ENCODE measurements at regions not wholly inside any gene's neighbourhood (a gene's known extent, or its start where the extent isn't known, plus 50 kb on each side); places are given as distances from the start of the nearest gene placed in this dataset.
A peak's percentile ranks its signal among the peaks of the same experiment; 100 is the strongest.

DNA sequence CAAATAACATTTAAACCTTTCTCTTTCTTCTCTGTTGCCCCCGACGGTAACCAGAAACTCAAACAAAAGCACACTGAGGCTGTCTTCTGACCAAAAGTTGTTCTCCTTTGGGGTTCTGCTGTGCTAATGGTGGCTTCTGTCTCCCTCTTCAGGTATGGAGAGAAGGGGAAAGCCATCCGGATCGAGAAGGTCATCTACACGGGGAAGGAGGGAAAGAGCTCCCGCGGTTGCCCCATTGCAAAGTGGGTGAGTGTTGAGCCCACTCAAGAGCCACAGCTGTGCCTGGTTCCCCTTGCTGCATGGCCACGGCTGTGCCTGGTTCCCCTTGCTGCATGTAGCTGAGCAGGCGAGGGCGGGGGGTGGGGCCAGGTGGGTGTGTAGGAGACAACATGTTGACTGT is 67.4 kb downstream of the BOLA3 start:
- ChIA-PET CTCF (ENCODE audit: partially characterized antibody) (interaction anchor here (0.7 to 2.7 kb wide), 21 partner anchors 9 to 173 kb away, joined by 3 to 11 read pairs (median 4); no protein-coding TSS in a partner anchor), POLR2A (ENCODE audit: partially characterized antibody) (interaction anchor here (0.7 kb wide), 1 partner anchor 32 kb away, joined by 4 read pairs; no protein-coding TSS in a partner anchor)
- Histone ChIP-seq H4K91ac (replicated peaks; ENCODE audit: insufficient read length, low read length) (no peak overlapping the region), H2AFZ (ENCODE audit: low read length) (no peak overlapping the region), H3K18ac (ENCODE audit: extremely low read depth, low read length) (no peak overlapping the region), H3K4me2 (ENCODE audit: insufficient read depth in 1 of 2, low read depth in 2 of 2, low read length in 2 of 2) (no peak overlapping the region), H2AK5ac (ENCODE audit: low read depth, low read length) (no peak overlapping the region), H3K36me3 (ENCODE audit: control insufficient read depth in 2 of 4, insufficient read depth in 4 of 4, low read length in 3 of 4) (peaks cover 0 to 11% (median 1%) of the 10 kb centered on the region in 4 experiments; a peak in 3 of 8 replicates), H2BK12ac (ENCODE audit: low read depth, low read length) (no peak overlapping the region), H4K20me1 (replicated peaks in 1 of 2; ENCODE audit: control insufficient read depth in 1 of 2, insufficient read depth in 2 of 2, low read length in 2 of 2) (peaks cover 3 to 4% of the 10 kb centered on the region in 2 experiments), H3K9me3 (ENCODE audit: insufficient read depth in 2 of 2, low read depth in 1 of 2, low read length in 1 of 2) (no peaks in the 10 kb centered on the region), H2BK120ac (replicated peaks; ENCODE audit: low read depth, low read length) (no peak overlapping the region), H3K27me3 (replicated peaks in 1 of 4; ENCODE audit: control insufficient read depth in 3 of 4, extremely low read depth in 1 of 4, insufficient read depth in 3 of 4, low read length in 3 of 4) (no peaks in the 10 kb centered on the region), H3K4me3 (ENCODE audit: extremely low read depth in 1 of 4, insufficient read depth in 2 of 4, low read depth in 3 of 4, low read length in 4 of 4) (no peak overlapping the region), H3K4ac (replicated peaks; ENCODE audit: insufficient read length, low read depth, low read length) (no peak overlapping the region), H3K9ac (replicated peaks in 1 of 4; ENCODE audit: extremely low read depth in 1 of 4, low read depth in 3 of 4, low read length in 3 of 4) (no peak overlapping the region; a peak in 1 of 7 replicates), H3K79me1 (ENCODE audit: low read depth, low read length) (no peaks in the 10 kb centered on the region; the same call in 1 of the 2 replicates), H3K4me1 (replicated peaks in 1 of 4; ENCODE audit: control insufficient read depth in 3 of 4, insufficient read depth in 4 of 4, low read length in 3 of 4) (no peaks in the 10 kb centered on the region), H3K27ac (ENCODE audit: low read depth, low read length) (no peak overlapping the region), H4K5ac (ENCODE audit: insufficient read length, low read depth, low read length) (no peak overlapping the region), H2BK5ac (ENCODE audit: low read depth, low read length) (no peak overlapping the region), H3K79me2 (ENCODE audit: control insufficient read depth in 1 of 2, insufficient read depth in 2 of 2, low read length in 2 of 2) (no peaks in the 10 kb centered on the region; a peak in 1 of 4 replicates), H3K14ac (ENCODE audit: insufficient read length) (no peak overlapping the region), H4K8ac (ENCODE audit: extremely low read depth, insufficient read depth, low read length) (no peak overlapping the region), H2BK15ac (ENCODE audit: low read length) (no peak overlapping the region), H3K23me2 (ENCODE audit: low read depth, low read length) (no peaks in the 10 kb centered on the region), H3K56ac (replicated peaks; ENCODE audit: insufficient read length, low read depth, low read length) (no peak overlapping the region), H2BK20ac (ENCODE audit: low read length) (no peak overlapping the region), H3K23ac (ENCODE audit: insufficient read length) (no peak overlapping the region)
- DNase-seq (ENCODE audit: low read depth in 1 of 2, low spot score in 2 of 2) (no peak), FAIRE-seq (no peak)
- TF ChIP-seq, protein P1, sequence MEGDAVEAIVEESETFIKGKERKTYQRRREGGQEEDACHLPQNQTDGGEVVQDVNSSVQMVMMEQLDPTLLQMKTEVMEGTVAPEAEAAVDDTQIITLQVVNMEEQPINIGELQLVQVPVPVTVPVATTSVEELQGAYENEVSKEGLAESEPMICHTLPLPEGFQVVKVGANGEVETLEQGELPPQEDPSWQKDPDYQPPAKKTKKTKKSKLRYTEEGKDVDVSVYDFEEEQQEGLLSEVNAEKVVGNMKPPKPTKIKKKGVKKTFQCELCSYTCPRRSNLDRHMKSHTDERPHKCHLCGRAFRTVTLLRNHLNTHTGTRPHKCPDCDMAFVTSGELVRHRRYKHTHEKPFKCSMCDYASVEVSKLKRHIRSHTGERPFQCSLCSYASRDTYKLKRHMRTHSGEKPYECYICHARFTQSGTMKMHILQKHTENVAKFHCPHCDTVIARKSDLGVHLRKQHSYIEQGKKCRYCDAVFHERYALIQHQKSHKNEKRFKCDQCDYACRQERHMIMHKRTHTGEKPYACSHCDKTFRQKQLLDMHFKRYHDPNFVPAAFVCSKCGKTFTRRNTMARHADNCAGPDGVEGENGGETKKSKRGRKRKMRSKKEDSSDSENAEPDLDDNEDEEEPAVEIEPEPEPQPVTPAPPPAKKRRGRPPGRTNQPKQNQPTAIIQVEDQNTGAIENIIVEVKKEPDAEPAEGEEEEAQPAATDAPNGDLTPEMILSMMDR (IDR thresholded peaks at IDR 0.05; ENCODE audit: control extremely low read depth in 1 of 3, insufficient read depth in 1 of 3, low read depth in 1 of 3, low read length in 3 of 3): peak; percentile 11 to 53 (median 48)
- TF ChIP-seq RAD21 (IDR thresholded peaks at IDR 0.05 in 1 of 2, conservative IDR thresholded peaks at IDR 0.05 in 1 of 2; ENCODE audit: low read depth in 2 of 2, low read length in 2 of 2) (peak; percentile 72 to 84), CTBP2 (IDR thresholded peaks at IDR 0.05; ENCODE audit: borderline replicate concordance, insufficient read depth, insufficient read length, low read length) (no peak), TCF12 (IDR thresholded peaks at IDR 0.05; ENCODE audit: low read depth, low read length) (no peak), ASH2L (IDR thresholded peaks at IDR 0.05; ENCODE audit: low read length) (no peak)
- 90% methylated on average over 7 of the region's 10 CpGs; no CpG with 5 or more reads in 1 of the 2 experiments for WGBS, 2 experiments (ENCODE audit: extremely low coverage in 1 of 2, insufficient coverage in 1 of 2, insufficient read length in 1 of 2, insufficient replicate concordance in 2 of 2, low coverage in 1 of 2, low lambda C conversion rate in 2 of 2, missing lambda C conversion rate in 1 of 2)
